ENCODE measurements at regions not wholly inside any gene's neighbourhood (a gene's known extent, or its start where the extent isn't known, plus 50 kb on each side); places are given as distances from the start of the nearest gene placed in this dataset.
"Not testable (repeated sequence)": the region's sequence is repeated elsewhere in the genome, so short reads cannot be mapped to it uniquely, and the experiment has no call there.

DNA sequence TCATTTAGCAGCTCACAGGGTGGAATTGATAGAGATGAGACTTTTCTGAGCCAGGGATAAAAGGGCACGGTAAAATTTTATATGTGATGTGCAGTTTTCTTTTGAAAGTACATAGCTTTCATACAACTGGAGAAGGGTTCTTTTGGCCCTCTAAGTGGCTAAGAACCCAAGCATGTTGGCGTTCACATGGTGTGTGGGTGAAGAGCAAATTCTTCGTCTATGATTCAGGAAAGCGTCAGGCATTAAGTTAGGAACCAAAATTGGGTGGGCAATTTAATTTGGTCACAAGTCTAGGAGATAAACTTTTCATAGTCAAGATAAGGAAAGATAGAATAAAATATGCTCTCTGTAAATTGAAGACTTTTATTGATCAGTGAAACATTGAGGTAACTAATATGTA lies 153.9 kb downstream of the UTRN start:
- Mint-ChIP-seq H3K36me3 (peaks cover 77% of the 10 kb centered on the region), H3K27ac (no peak overlapping the region), H3K4me3 (no peak overlapping the region), H3K9me3 (peaks cover 26% of the 10 kb centered on the region), H3K27me3 (ENCODE audit: low read depth) (no peaks in the 10 kb centered on the region), H3K4me1 (no peaks in the 10 kb centered on the region)
- TF ChIP-seq, protein P1, sequence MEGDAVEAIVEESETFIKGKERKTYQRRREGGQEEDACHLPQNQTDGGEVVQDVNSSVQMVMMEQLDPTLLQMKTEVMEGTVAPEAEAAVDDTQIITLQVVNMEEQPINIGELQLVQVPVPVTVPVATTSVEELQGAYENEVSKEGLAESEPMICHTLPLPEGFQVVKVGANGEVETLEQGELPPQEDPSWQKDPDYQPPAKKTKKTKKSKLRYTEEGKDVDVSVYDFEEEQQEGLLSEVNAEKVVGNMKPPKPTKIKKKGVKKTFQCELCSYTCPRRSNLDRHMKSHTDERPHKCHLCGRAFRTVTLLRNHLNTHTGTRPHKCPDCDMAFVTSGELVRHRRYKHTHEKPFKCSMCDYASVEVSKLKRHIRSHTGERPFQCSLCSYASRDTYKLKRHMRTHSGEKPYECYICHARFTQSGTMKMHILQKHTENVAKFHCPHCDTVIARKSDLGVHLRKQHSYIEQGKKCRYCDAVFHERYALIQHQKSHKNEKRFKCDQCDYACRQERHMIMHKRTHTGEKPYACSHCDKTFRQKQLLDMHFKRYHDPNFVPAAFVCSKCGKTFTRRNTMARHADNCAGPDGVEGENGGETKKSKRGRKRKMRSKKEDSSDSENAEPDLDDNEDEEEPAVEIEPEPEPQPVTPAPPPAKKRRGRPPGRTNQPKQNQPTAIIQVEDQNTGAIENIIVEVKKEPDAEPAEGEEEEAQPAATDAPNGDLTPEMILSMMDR (IDR thresholded peaks at IDR 0.05; ENCODE audit: unreplicated experiment) = no peak
- no peak for DNase-seq (ENCODE audit: low spot score in 2 of 2, unreplicated experiment in 2 of 2)

DNA sequence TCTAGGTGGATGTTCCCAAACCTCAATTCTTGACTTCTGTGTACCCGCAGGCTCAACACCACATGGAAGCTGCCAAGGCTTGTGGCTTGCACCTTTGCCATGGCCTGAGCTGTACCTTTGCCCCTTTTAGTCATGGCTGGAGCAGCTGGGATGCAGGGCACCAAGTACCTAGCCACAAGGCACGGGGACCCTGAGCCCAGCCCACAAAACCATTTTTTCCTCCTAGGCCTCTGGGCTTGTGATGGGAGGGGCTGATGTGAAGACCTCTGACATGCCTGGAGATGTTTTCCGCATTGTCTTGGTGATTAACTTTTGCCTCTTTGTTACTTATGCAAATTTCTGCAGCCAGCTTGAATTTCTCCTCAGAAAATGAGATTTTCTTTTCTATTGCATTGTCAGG lies 156.7 kb downstream of the UTRN start:
- not testable (repeated sequence) for H3K27me3 Mint-ChIP-seq (ENCODE audit: low read depth); DNase-seq (ENCODE audit: low spot score in 2 of 2, unreplicated experiment in 2 of 2); H3K4me3 Mint-ChIP-seq; H3K4me1 Mint-ChIP-seq; H3K27ac Mint-ChIP-seq
- H3K36me3 Mint-ChIP-seq = peaks cover 63% of the 10 kb centered on the region
- H3K9me3 Mint-ChIP-seq = peaks cover 26% of the 10 kb centered on the region

GRCh38 chr6:144443157-144443556 lies 158.0 kb downstream of the UTRN start:
- no peaks in the 10 kb centered on the region for H3K27me3 Mint-ChIP-seq (ENCODE audit: low read depth)
- H3K4me3 Mint-ChIP-seq = no peak overlapping the region
- H3K36me3 Mint-ChIP-seq = peaks cover 58% of the 10 kb centered on the region
- H3K4me1 Mint-ChIP-seq = no peaks in the 10 kb centered on the region
- DNase-seq (ENCODE audit: low spot score in 2 of 2, unreplicated experiment in 2 of 2) = no peak
- TF ChIP-seq, protein P1 (IDR thresholded peaks at IDR 0.05; ENCODE audit: unreplicated experiment) = no peak
- peaks cover 26% of the 10 kb centered on the region for H3K9me3 Mint-ChIP-seq
- no peak overlapping the region for H3K27ac Mint-ChIP-seq

DNA sequence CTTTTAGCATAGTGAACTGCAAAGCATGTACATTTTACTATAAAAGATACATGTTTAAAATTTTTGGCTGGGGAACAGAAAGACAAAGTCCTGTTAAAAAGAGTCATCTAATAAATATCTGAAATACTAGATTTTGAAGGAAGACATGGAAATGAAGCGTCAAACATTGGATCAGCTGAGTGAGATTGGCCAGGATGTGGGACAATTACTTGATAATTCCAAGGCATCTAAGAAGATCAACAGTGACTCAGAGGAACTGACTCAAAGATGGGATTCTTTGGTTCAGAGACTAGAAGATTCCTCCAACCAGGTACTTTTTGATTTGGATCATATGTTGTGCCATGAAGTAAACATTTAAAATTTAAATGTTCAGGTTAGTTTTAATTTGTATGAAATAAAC lies 162.3 kb downstream of the UTRN start:
- H3K4me3 Mint-ChIP-seq = no peak overlapping the region
- H3K4me1 Mint-ChIP-seq = no peaks in the 10 kb centered on the region
- DNase-seq (ENCODE audit: low spot score in 2 of 2, unreplicated experiment in 2 of 2) = no peak
- H3K9me3 Mint-ChIP-seq = peaks cover 1% of the 10 kb centered on the region
- H3K27ac Mint-ChIP-seq = no peak overlapping the region
- peaks cover 47% of the 10 kb centered on the region for H3K36me3 Mint-ChIP-seq
- TF ChIP-seq, protein P1 (IDR thresholded peaks at IDR 0.05; ENCODE audit: unreplicated experiment) = no peak
- H3K27me3 Mint-ChIP-seq (ENCODE audit: low read depth) = no peaks in the 10 kb centered on the region

DNA sequence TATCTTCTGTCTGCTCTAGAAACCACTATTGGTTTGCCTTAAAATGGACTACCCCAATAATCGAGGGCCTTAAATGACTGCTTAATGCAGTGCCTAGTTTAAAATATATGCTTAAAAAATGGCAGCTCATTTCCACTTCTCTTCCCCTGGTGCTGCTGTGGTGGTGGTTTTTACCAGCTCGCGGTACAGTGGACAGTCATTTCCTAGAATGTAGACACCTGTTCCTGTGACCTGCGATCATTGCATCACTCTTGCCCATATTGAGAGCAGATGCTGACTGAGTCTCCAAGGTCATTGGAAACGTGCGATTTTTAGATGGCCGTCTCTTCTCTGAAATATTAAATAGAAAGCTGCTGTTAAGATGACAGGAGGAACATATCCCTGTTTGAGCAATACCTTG lies 164.1 kb downstream of the UTRN start:
- Mint-ChIP-seq H3K4me1 (no peaks in the 10 kb centered on the region), H3K9me3 (no peaks in the 10 kb centered on the region), H3K27me3 (ENCODE audit: low read depth) (no peaks in the 10 kb centered on the region), H3K36me3 (peaks cover 38% of the 10 kb centered on the region), H3K27ac (no peak overlapping the region), H3K4me3 (no peak overlapping the region)
- TF ChIP-seq, protein P1 (IDR thresholded peaks at IDR 0.05; ENCODE audit: unreplicated experiment) = no peak
- DNase-seq (ENCODE audit: low spot score in 2 of 2, unreplicated experiment in 2 of 2) = no peak

- H3K36me3 Mint-ChIP-seq = peaks cover 36% of the 10 kb centered on the region
- H3K4me1 Mint-ChIP-seq = no peaks in the 10 kb centered on the region
- H3K4me3 Mint-ChIP-seq = no peak overlapping the region
- no peaks in the 10 kb centered on the region for H3K9me3 Mint-ChIP-seq
- no peaks in the 10 kb centered on the region for H3K27me3 Mint-ChIP-seq (ENCODE audit: low read depth)
- H3K27ac Mint-ChIP-seq = no peak overlapping the region
- TF ChIP-seq, protein P1 (IDR thresholded peaks at IDR 0.05; ENCODE audit: unreplicated experiment) = no peak
- no peak for DNase-seq (ENCODE audit: low spot score in 2 of 2, unreplicated experiment in 2 of 2)
These were observed 164.9 kb downstream of the UTRN start for GRCh38 chr6:144449911-144450597.
